HL-60 (cell line): ENCODE measurements at regions not wholly inside any gene's neighbourhood (a gene's known extent, or its start where the extent isn't known, plus 50 kb on each side); places are given as distances from the start of the nearest gene placed in this dataset.

Experiments
- DNase-seq, 2 experiments: peaks; one replicate each; pipeline ENCODE4 v3.0.0-alpha.2; 2010 to 2020; ENCODE audit warnings: low read depth in 1 of 2, low spot score in 1 of 2
- H3K27ac ChIP-seq: fragments of 250-450 bp; sonication (Bioruptor Pico); replicated peaks from 2 replicates; pipeline ENCODE4 v1.5.1; 2020; ENCODE audit warnings: mild to moderate bottlenecking, moderate library complexity
- H3K27me3 ChIP-seq: fragments of 250-450 bp; sonication (Bioruptor Pico); 2 replicates; pipeline ENCODE4 v1.5.1; 2021; ENCODE audit warnings: mild to moderate bottlenecking, moderate library complexity; ENCODE audit not compliant: insufficient read depth, poor library complexity, severe bottlenecking
- H3K4me3 ChIP-seq: replicated peaks from 2 replicates; pipeline ENCODE4 v1.5.1; 2011; ENCODE audit warnings: mild to moderate bottlenecking, control low read depth, low read length; ENCODE audit not compliant: insufficient read depth
- GABPA ChIP-seq: IDR thresholded peaks from 2 replicates; pipeline ENCODE4 v1.6.1; 2012; ENCODE audit warnings: low read depth
- POLR2AphosphoS5 ChIP-seq: IDR thresholded peaks from 2 replicates; pipeline ENCODE4 v1.6.1; 2012; ENCODE audit warnings: low read depth
- REST ChIP-seq: IDR thresholded peaks from 2 replicates; pipeline ENCODE4 v1.6.1; 2012; ENCODE audit warnings: low read depth; ENCODE audit not compliant: insufficient replicate concordance
- SPI1 ChIP-seq: IDR thresholded peaks from 2 replicates; pipeline ENCODE4 v1.6.1; 2012; ENCODE audit warnings: low read depth, mild to moderate bottlenecking, borderline replicate concordance
- TF ChIP-seq, protein P1 (sequence below): IDR thresholded peaks from one replicate; pipeline ENCODE4 v1.5.1; 2011; ENCODE audit warnings: low read length, control low read depth, inconsistent platforms; ENCODE audit not compliant: insufficient read depth

GRCh38 chr11:134578807-134579723 is 167.0 kb upstream of the B3GAT1 start:
- TF ChIP-seq GABPA, result no peak
- TF ChIP-seq, protein P1, sequence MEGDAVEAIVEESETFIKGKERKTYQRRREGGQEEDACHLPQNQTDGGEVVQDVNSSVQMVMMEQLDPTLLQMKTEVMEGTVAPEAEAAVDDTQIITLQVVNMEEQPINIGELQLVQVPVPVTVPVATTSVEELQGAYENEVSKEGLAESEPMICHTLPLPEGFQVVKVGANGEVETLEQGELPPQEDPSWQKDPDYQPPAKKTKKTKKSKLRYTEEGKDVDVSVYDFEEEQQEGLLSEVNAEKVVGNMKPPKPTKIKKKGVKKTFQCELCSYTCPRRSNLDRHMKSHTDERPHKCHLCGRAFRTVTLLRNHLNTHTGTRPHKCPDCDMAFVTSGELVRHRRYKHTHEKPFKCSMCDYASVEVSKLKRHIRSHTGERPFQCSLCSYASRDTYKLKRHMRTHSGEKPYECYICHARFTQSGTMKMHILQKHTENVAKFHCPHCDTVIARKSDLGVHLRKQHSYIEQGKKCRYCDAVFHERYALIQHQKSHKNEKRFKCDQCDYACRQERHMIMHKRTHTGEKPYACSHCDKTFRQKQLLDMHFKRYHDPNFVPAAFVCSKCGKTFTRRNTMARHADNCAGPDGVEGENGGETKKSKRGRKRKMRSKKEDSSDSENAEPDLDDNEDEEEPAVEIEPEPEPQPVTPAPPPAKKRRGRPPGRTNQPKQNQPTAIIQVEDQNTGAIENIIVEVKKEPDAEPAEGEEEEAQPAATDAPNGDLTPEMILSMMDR, result no peak
- no peak for TF ChIP-seq POLR2AphosphoS5
- no peak for TF ChIP-seq SPI1
- no peak for TF ChIP-seq REST
- Histone ChIP-seq H3K27me3 (no peaks in the 10 kb centered on the region), H3K4me3 (no peak overlapping the region), H3K27ac (no peak overlapping the region)
- no peak for DNase-seq

GRCh38 chr11:134577751-134578395 is 165.8 kb upstream of the B3GAT1 start:
- Histone ChIP-seq H3K4me3 (no peak overlapping the region), H3K27me3 (no peaks in the 10 kb centered on the region), H3K27ac (no peak overlapping the region)
- DNase-seq, result no peak
- no peak for TF ChIP-seq POLR2AphosphoS5
- no peak for TF ChIP-seq REST
- no peak for TF ChIP-seq GABPA
- TF ChIP-seq, protein P1, result no peak
- TF ChIP-seq SPI1, result no peak

DNA sequence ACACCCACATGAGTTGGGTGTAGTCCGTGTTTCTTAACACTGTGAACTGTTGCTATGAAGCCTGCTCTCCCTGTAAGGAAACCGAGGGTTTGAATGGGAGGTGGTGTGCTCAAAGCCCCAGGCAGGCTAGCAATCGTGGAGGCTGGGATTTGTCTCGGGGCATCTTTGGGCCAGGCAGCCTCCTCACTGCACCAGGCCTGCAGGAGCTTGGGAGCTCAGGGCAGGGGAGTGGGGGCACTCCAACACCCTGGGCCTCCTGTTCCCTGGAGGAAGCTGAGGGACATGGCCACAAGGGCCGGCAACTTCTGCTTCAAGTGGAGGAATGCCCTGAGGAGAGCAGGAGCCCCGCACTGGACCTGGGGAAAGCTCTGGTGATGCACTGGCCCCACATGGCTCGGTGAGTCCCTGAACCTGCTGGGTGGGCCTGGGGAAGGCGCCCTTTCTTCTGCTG is 164.7 kb upstream of the B3GAT1 start:
- DNase-seq, result no peak
- H3K27ac ChIP-seq, result no peak overlapping the region
- H3K27me3 ChIP-seq, result no peaks in the 10 kb centered on the region
- TF ChIP-seq GABPA, result no peak
- TF ChIP-seq, protein P1, result no peak
- no peak for TF ChIP-seq REST
- no peak for TF ChIP-seq SPI1
- TF ChIP-seq POLR2AphosphoS5, result no peak
- no peak overlapping the region for H3K4me3 ChIP-seq
